ENCODE measurements at regions not wholly inside any gene's neighbourhood (a gene's known extent, or its start where the extent isn't known, plus 50 kb on each side); places are given as distances from the start of the nearest gene placed in this dataset.

GRCh38 chr3:194874206-194874605, 188.5 kb downstream of the FAM43A start:
- no peak overlapping the region for H3K27ac ChIP-seq (ENCODE audit: low read depth, low read length)
- H3K4me3 ChIP-seq (ENCODE audit: low read depth, low read length) = no peak overlapping the region
- DNase-seq (ENCODE audit: low read depth, low spot score) = no peak
- POLR2A ChIA-PET = no interaction called here
- H3K27me3 ChIP-seq (ENCODE audit: control insufficient read depth, insufficient read depth, low read length) = no peaks in the 10 kb centered on the region
- CTCF ChIA-PET = no interaction called here
- H3K9me3 ChIP-seq (ENCODE audit: control insufficient read depth, insufficient read depth, low read length) = peaks cover 13% of the 10 kb centered on the region
- no peak for TF ChIP-seq CTCF (IDR thresholded peaks at IDR 0.05; ENCODE audit: low read depth, low read length)

- CTCF ChIA-PET = no interaction called here
- TF ChIP-seq CTCF (IDR thresholded peaks at IDR 0.05; ENCODE audit: low read depth, low read length) = no peak
- H3K27me3 ChIP-seq (ENCODE audit: control insufficient read depth, insufficient read depth, low read length) = no peaks in the 10 kb centered on the region
- peaks cover 12% of the 10 kb centered on the region for H3K9me3 ChIP-seq (ENCODE audit: control insufficient read depth, insufficient read depth, low read length)
- DNase-seq (ENCODE audit: low read depth, low spot score) = no peak
- H3K27ac ChIP-seq (ENCODE audit: low read depth, low read length) = no peak overlapping the region
- H3K4me3 ChIP-seq (ENCODE audit: low read depth, low read length) = no peak overlapping the region
- POLR2A ChIA-PET = no interaction called here
Measured at GRCh38 chr3:194874783-194875182, 189.1 kb downstream of the FAM43A start.

GRCh38 chr3:194875581-194876402, 190.1 kb downstream of the FAM43A start:
- Histone ChIP-seq H3K27me3 (ENCODE audit: control insufficient read depth, insufficient read depth, low read length) (no peaks in the 10 kb centered on the region), H3K27ac (ENCODE audit: low read depth, low read length) (no peak overlapping the region), H3K4me3 (ENCODE audit: low read depth, low read length) (no peak overlapping the region), H3K9me3 (ENCODE audit: control insufficient read depth, insufficient read depth, low read length) (peaks cover 4% of the 10 kb centered on the region; the same call in 1 of the 2 replicates)
- CTCF ChIA-PET = no interaction called here
- no peak for TF ChIP-seq CTCF (IDR thresholded peaks at IDR 0.05; ENCODE audit: low read depth, low read length)
- no peak for DNase-seq (ENCODE audit: low read depth, low spot score)
- POLR2A ChIA-PET = no interaction called here

- CTCF ChIA-PET = interaction anchor here (0.8 kb wide), 1 partner anchor 74 kb away, joined by 3 read pairs; no protein-coding TSS in a partner anchor
- no peaks in the 10 kb centered on the region for H3K27me3 ChIP-seq (ENCODE audit: control insufficient read depth, insufficient read depth, low read length)
- DNase-seq (ENCODE audit: low read depth, low spot score) = no peak
- peaks cover 4% of the 10 kb centered on the region; the same call in 1 of the 2 replicates for H3K9me3 ChIP-seq (ENCODE audit: control insufficient read depth, insufficient read depth, low read length)
- POLR2A ChIA-PET = no interaction called here
- no peak overlapping the region for H3K27ac ChIP-seq (ENCODE audit: low read depth, low read length)
- no peak for TF ChIP-seq CTCF (IDR thresholded peaks at IDR 0.05; ENCODE audit: low read depth, low read length)
- no peak overlapping the region for H3K4me3 ChIP-seq (ENCODE audit: low read depth, low read length)
Measured at GRCh38 chr3:194876403-194877095, 190.9 kb downstream of the FAM43A start.

Data from AG04450 (cell line).